GM21367 (cell line): ENCODE measurements at regions not wholly inside any gene's neighbourhood (a gene's known extent, or its start where the extent isn't known, plus 50 kb on each side); places are given as distances from the start of the nearest gene placed in this dataset.
"Not testable (repeated sequence)": the region's sequence is repeated elsewhere in the genome, so short reads cannot be mapped to it uniquely, and the experiment has no call there.

ENCODE experiments used
- ATAC-seq: cut with Tn5 transposase; IDR thresholded peaks from one replicate; pipeline ENCODE4 v1.9.1; 2021; ENCODE audit not compliant: unreplicated experiment

DNA sequence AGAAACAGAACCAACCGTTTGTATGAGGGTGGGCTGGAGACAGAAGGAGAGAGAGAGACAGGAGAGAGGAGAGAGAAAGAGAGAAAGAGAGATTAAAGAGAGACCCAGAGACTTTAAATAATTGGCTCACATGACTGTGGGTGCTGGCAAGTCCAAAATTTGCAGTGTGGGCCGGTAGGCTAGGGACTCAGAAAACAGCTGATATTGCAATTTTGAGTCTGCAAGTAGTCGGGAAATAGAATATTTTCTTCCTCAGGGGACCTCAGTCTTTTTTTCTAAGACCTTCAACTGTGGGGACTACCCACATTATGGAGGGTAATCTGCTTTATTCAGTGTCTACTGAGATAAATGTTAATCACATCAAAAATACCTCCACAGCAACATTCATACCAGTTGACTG, 1439.0 kb downstream of the CDH11 start:
- no peak for ATAC-seq

GRCh38 chr16:63672493-63672892, 1449.4 kb downstream of the CDH11 start:
- ATAC-seq, result no peak

GRCh38 chr16:63663155-63663554, 1458.7 kb downstream of the CDH11 start:
- no peak for ATAC-seq

- ATAC-seq, result no peak
These were observed 1466.0 kb downstream of the CDH11 start for GRCh38 chr16:63655846-63656245.

DNA sequence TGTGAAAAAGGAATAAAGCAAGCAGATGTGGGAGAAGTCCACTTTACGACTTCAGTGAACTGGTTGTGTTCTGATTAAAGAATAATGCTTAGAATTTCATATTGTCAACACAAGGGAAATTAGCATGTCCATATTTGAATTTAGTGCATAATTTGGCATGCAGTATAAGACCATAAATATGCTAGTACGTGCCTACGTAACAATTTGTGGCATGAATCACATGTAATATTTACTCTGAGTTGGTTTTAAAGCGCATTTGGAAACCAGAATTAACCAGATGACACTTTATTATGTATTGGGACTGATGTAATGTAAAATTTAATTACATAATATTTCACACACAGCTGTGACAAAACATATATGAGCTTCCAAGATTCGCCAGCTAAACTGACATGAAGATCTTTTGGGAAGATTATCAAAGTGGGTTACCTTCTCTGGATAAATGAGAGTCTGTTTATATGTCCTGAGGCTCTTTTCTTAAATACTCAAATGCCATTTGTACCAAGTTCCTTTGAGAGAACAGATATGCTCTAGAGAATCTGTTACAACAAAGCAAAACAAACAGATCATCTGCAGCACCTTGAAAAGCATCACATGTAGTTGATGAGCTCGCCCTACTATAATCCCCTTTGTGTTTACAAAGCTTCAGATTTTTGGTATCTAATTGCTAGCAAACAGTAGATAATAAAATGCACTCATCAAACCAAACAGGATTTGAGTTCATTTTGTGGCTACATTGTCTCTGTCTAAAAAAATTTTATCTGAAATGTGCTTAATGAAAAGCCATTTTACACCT, 1468.6 kb downstream of the CDH11 start:
- no peak for ATAC-seq

DNA sequence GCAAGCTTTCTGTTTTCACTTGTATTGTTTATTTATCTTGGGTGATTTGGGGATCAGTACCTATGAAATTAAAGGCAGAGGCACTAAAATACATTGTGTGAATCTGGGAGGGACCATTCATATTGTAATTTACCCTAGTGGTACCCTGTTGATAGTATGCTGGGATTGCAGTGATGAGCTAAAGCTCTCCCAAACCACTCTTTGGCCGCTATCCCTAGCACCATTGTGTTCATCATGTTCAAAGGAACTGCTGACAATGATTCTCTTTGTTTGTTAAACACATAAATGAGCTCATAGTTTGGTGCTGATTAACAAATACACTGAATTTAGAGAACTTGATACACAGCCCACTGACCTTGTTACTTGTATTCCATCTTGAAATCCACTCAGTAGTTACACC, 1469.8 kb downstream of the CDH11 start:
- ATAC-seq, result no peak

- no peak for ATAC-seq
These were observed 1471.3 kb downstream of the CDH11 start for GRCh38 chr16:63650550-63650949.

- ATAC-seq, result not testable (repeated sequence)
These were observed 1488.0 kb downstream of the CDH11 start for GRCh38 chr16:63633706-63634445.

DNA sequence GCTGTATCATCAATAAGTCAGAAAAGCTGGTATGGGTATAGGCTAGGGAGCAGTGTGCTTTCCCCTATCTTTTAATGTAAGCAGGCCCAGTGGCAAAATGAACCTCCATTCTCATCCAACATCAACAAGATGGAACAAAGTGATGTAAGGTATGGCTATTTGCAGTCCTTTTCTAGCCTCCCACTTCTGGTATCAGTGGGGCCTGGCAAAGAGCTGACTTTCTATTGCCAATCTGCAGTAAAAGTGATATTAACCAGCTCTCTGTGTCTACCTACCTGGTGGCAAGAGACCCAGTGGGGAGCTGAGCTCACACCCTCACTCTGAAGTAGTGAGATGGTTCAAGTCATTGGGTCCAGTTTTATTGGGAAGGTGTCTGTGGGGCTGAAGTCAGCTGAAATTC, 1492.6 kb downstream of the CDH11 start:
- no peak for ATAC-seq

- no peak for ATAC-seq
These were observed 1493.1 kb downstream of the CDH11 start for GRCh38 chr16:63628812-63629211.

DNA sequence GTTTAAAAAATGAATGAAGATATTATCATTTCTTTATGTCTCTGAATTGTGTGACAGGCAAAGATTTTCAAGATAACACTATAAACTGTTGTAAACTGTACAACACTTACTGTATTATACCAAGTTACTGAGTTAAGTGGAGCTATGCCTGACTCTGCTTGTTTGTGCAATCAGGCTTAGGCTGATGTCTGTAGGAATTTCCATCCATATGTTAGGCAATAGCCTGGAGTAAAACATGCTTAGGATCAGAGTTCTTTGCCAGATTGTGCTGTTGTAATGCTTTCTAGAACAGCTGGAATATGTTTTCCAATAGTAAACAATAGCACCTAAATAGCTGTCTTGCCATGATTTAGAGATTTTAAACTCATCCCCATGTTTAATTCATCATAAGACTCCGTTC, 1496.7 kb downstream of the CDH11 start:
- no peak for ATAC-seq

- no peak for ATAC-seq
These were observed 1498.3 kb downstream of the CDH11 start for GRCh38 chr16:63623551-63624039.

- ATAC-seq, result no peak
These were observed 1502.9 kb downstream of the CDH11 start for GRCh38 chr16:63618896-63619485.

DNA sequence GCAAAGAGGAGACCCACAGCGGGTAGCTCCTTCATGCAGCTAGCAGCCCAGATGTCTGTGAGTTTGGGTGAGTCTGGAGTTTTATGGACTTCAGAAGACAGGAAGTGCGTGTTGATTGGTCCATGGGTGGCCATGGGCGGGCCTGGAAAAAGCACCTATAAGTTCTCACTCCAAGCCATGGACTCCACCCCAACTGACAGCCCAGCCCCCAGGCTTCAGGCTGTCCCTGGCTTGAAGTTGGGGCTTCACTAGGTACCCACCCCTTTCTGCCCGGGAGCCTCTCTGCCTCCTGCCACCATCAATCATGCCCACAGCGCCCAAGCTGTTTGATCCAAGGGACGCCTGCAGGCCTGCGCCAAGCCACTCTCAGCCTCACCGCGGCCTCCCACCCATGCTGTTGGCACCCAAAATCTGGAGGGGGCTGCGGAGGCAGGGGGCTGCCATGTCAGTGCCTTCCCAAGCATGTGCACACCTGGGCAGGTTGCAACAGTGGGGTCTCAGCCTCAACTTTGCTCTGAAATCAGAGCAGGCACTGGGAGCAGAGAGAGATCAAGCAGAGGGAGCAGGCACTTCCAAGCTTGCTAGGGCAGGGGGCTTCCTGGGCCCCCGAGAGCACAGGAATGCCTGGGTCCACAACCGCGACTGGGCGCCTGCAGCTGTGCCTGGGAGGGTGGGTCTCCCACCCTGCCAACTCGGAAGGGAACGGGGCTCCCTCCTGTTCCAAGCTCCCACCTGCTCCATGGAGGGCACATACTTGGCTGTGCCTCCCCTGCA, 1503.7 kb downstream of the CDH11 start:
- ATAC-seq, result no peak

GRCh38 chr16:63617047-63617989, 1504.5 kb downstream of the CDH11 start:
- no peak for ATAC-seq

- no peak for ATAC-seq
These were observed 1507.4 kb downstream of the CDH11 start for GRCh38 chr16:63614429-63614828.

DNA sequence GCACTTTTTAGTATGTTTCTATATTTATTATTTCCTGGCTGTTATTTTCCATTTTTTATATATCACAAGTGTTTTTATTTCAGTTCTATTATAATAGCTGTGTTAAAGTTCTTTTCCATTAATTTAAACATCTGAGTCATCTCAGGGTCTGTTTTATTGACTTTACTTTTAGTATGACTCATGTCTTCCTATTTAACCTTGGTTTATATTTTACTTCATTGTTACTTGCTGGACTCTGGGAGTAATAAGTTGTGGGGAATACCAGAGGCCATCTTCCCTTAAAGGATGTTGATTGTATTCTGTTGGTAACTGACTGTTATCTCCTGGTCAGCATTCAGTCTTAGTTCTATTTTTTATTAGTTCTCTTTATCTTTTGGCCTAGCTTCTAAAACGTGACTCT, 1508.2 kb downstream of the CDH11 start:
- ATAC-seq, result no peak

GRCh38 chr16:63612462-63613227, 1509.2 kb downstream of the CDH11 start:
- no peak for ATAC-seq

DNA sequence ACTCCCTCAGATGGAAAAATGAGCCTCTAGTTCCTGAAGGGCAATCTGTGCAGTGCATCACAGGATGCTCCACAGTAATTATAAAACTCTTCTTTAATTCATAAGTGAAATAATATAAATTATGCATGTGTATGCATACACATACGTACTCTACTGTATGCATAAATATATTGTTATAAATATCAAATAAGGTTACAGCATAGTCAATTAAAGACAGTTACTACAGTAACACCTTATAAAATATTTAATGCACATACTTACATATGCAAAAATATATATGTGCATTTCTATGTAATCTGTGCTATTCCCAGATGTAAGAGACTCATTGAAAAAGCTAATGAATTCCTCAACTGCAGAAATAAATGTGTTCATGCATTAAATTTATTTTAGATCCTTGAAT, 1515.1 kb downstream of the CDH11 start:
- ATAC-seq, result no peak
